8988T (cell line): ENCODE measurements at regions not wholly inside any gene's neighbourhood (a gene's known extent, or its start where the extent isn't known, plus 50 kb on each side); places are given as distances from the start of the nearest gene placed in this dataset.
"Not testable (repeated sequence)": the region's sequence is repeated elsewhere in the genome, so short reads cannot be mapped to it uniquely, and the experiment has no call there.

Experiments
- DNase-seq: peaks from one replicate; pipeline ENCODE4 v3.0.0; 2011

GRCh38 chr6:167550941-167551627, 226.2 kb downstream of the TTLL2 start:
- no peak for DNase-seq

GRCh38 chr6:167551628-167552257, 226.9 kb downstream of the TTLL2 start:
- DNase-seq: no peak

GRCh38 chr6:167552258-167552630, 227.4 kb downstream of the TTLL2 start:
- no peak for DNase-seq

- no peak for DNase-seq
These were observed 228.3 kb downstream of the TTLL2 start for GRCh38 chr6:167552961-167553735.

GRCh38 chr6:167553736-167554119, 228.8 kb downstream of the TTLL2 start:
- DNase-seq: no peak

GRCh38 chr6:167554854-167555253, 230.0 kb downstream of the TTLL2 start:
- no peak for DNase-seq

GRCh38 chr6:167555836-167556235, 230.9 kb downstream of the TTLL2 start:
- no peak for DNase-seq

GRCh38 chr6:167557675-167558074, 232.8 kb downstream of the TTLL2 start:
- DNase-seq: no peak

- no peak for DNase-seq
These were observed 233.6 kb downstream of the TTLL2 start for GRCh38 chr6:167558246-167559177.

- DNase-seq: no peak
These were observed 235.0 kb downstream of the TTLL2 start for GRCh38 chr6:167559675-167560479.

GRCh38 chr6:167560673-167561569, 236.0 kb downstream of the TTLL2 start:
- no peak for DNase-seq

GRCh38 chr6:167562862-167563261, 238.0 kb downstream of the TTLL2 start:
- not testable (repeated sequence) for DNase-seq

- no peak for DNase-seq
These were observed 239.7 kb downstream of the TTLL2 start for GRCh38 chr6:167564416-167565250.

- DNase-seq: no peak
These were observed 240.5 kb downstream of the TTLL2 start for GRCh38 chr6:167565388-167565787.

GRCh38 chr6:167565884-167566599, 241.2 kb downstream of the TTLL2 start:
- no peak for DNase-seq

- no peak for DNase-seq
These were observed 241.8 kb downstream of the TTLL2 start for GRCh38 chr6:167566711-167567141.

GRCh38 chr6:167567142-167568033, 242.5 kb downstream of the TTLL2 start:
- DNase-seq: no peak

- no peak for DNase-seq
These were observed 243.6 kb downstream of the TTLL2 start for GRCh38 chr6:167568407-167569024.
